IMR-90 (cell line): ENCODE measurements at regions not wholly inside any gene's neighbourhood (a gene's known extent, or its start where the extent isn't known, plus 50 kb on each side); places are given as distances from the start of the nearest gene placed in this dataset.

Experiments
- ATAC-seq: fragments of 200-7000 bp; cut with Tn5 transposase; 2 replicates; pipeline ENCODE4 v1.9.1; 2020; ENCODE audit warnings: low read depth, mild to moderate bottlenecking, moderate library complexity
- BruUV-seq: library from RNA; stranded (reverse); fragments of 400-500 nt; replicated peaks from 2 replicates; lab custom pipeline; 2021; lab: Mats Ljungman, UMichigan
- CTCF ChIA-PET: fragments of 300-600 bp; formaldehyde crosslinking; extraction: SDS; loops from one replicate; lab custom pipeline; 2021; ENCODE audit warnings: antibody characterized with exemption; lab: Yijun Ruan, JAX
- POLR2A ChIA-PET: fragments of 300-600 bp; sonication (Branson Sonifier 250); formaldehyde crosslinking; loops from one replicate; lab custom pipeline; 2022; ENCODE audit warnings: antibody characterized with exemption; ENCODE audit not compliant: unreplicated experiment; lab: Charles Lee
- DNase-seq: peaks from one replicate; pipeline ENCODE4 v3.0.0; 2013
- H2AFZ ChIP-seq: replicated peaks from 2 replicates; pipeline ENCODE3; 2013; ENCODE audit warnings: low read length, mild to moderate bottlenecking; ENCODE audit not compliant: poor library complexity
- H2AK5ac ChIP-seq: 2 replicates; pipeline ENCODE4 v1.6.1; 2013; ENCODE audit warnings: low read depth, low read length, inconsistent platforms
- H2AK9ac ChIP-seq: replicated peaks from 2 replicates; pipeline ENCODE3; 2013; ENCODE audit warnings: mild to moderate bottlenecking, low read depth, low read length, moderate library complexity; ENCODE audit not compliant: poor library complexity
- H2BK120ac ChIP-seq: 2 replicates; pipeline ENCODE4 v1.6.1; 2013; ENCODE audit warnings: low read depth, low read length, inconsistent platforms
- H2BK15ac ChIP-seq: 3 replicates; pipeline ENCODE4 v1.6.1; 2013; ENCODE audit warnings: low read depth, low read length, inconsistent platforms
- H2BK20ac ChIP-seq: 2 replicates; pipeline ENCODE4 v1.6.1; 2013; ENCODE audit warnings: low read depth, mild to moderate bottlenecking, inconsistent platforms, low read length, moderate library complexity
- H2BK5ac ChIP-seq: 2 replicates; pipeline ENCODE4 v1.6.1; 2013; ENCODE audit warnings: mild to moderate bottlenecking, low read depth, low read length, inconsistent platforms; ENCODE audit not compliant: poor library complexity, severe bottlenecking
- H3K14ac ChIP-seq: replicated peaks from 2 replicates; pipeline ENCODE4 v1.6.1; 2013; ENCODE audit warnings: low read depth, low read length, inconsistent platforms
- H3K18ac ChIP-seq: 2 replicates; pipeline ENCODE4 v1.6.1; 2013; ENCODE audit warnings: low read depth, low read length, control low read depth
- H3K23ac ChIP-seq: 2 replicates; pipeline ENCODE4 v1.6.1; 2013; ENCODE audit warnings: low read depth, low read length, inconsistent platforms
- H3K27ac ChIP-seq: 2 replicates; pipeline ENCODE4 v1.5.1; 2013; ENCODE audit warnings: mild to moderate bottlenecking, control low read depth, low read length; ENCODE audit not compliant: insufficient read depth
- H3K27me3 ChIP-seq: 2 replicates; pipeline ENCODE4 v1.6.1; 2013; ENCODE audit warnings: low read length; ENCODE audit not compliant: control insufficient read depth, insufficient read depth
- H3K36me3 ChIP-seq: 2 replicates; pipeline ENCODE4 v1.6.1; 2013; ENCODE audit warnings: low read length, mixed read lengths; ENCODE audit not compliant: control insufficient read depth, insufficient read depth
- H3K4ac ChIP-seq: 2 replicates; pipeline ENCODE4 v1.6.1; 2013; ENCODE audit warnings: low read depth, low read length, inconsistent platforms
- H3K4me1 ChIP-seq: 2 replicates; pipeline ENCODE4 v1.6.1; 2013; ENCODE audit warnings: low read length, mixed read lengths; ENCODE audit not compliant: control insufficient read depth, insufficient read depth
- H3K4me2 ChIP-seq: 2 replicates; pipeline ENCODE4 v1.6.1; 2013; ENCODE audit warnings: low read depth, mild to moderate bottlenecking, control low read depth, low read length, moderate library complexity
- H3K4me3 ChIP-seq: 2 replicates; pipeline ENCODE4 v1.5.1; 2013; ENCODE audit warnings: low read depth, mild to moderate bottlenecking, control low read depth, low read length, moderate library complexity; ENCODE audit not compliant: insufficient read depth
- H3K56ac ChIP-seq: 2 replicates; pipeline ENCODE4 v1.6.1; 2013; ENCODE audit warnings: low read length, inconsistent platforms; ENCODE audit not compliant: insufficient read depth; ENCODE audit errors: extremely low read depth
- H3K79me1 ChIP-seq, 2 experiments: 2 replicates each; pipeline ENCODE4 v1.6.1; 2013; ENCODE audit warnings: low read length in 2 of 2, inconsistent platforms in 1 of 2, low read depth in 1 of 2
- H3K9ac ChIP-seq: 2 replicates; pipeline ENCODE4 v1.6.1; 2013; ENCODE audit warnings: low read depth, low read length, control low read depth
- H3K9me1 ChIP-seq: 2 replicates; pipeline ENCODE4 v1.6.1; 2013; ENCODE audit warnings: low read length, inconsistent platforms; ENCODE audit not compliant: insufficient read depth
- H3K9me3 ChIP-seq: 2 replicates; pipeline ENCODE4 v1.6.1; 2013; ENCODE audit warnings: low read length; ENCODE audit not compliant: control insufficient read depth, insufficient read depth
- H4K20me1 ChIP-seq: 2 replicates; pipeline ENCODE4 v1.6.1; 2013; ENCODE audit warnings: low read length, inconsistent platforms; ENCODE audit not compliant: insufficient read depth
- H4K5ac ChIP-seq: 2 replicates; pipeline ENCODE4 v1.6.1; 2013; ENCODE audit warnings: mild to moderate bottlenecking, low read depth, low read length, control low read depth
- H4K8ac ChIP-seq, 2 experiments: 2 replicates each; pipeline ENCODE4 v1.6.1; 2013; ENCODE audit warnings: low read depth in 2 of 2, low read length in 2 of 2, control low read depth in 1 of 2, inconsistent platforms in 1 of 2
- H4K91ac ChIP-seq: 2 replicates; pipeline ENCODE4 v1.6.1; 2013; ENCODE audit warnings: low read depth, low read length, inconsistent platforms; ENCODE audit not compliant: insufficient read depth
- CEBPB ChIP-seq: IDR thresholded peaks from 2 replicates; pipeline ENCODE4 v1.6.1; 2012; ENCODE audit warnings: low read depth, low read length, improper control_type of control experiment
- RAD21 ChIP-seq: IDR thresholded peaks from 2 replicates; pipeline ENCODE4 v1.6.1; 2012; ENCODE audit warnings: low read length, improper control_type of control experiment
- RCOR1 ChIP-seq: IDR thresholded peaks from 2 replicates; pipeline ENCODE4 v1.6.1; 2012; ENCODE audit warnings: mild to moderate bottlenecking, low read length, improper control_type of control experiment; ENCODE audit not compliant: insufficient replicate concordance
- SMC3 ChIP-seq: fragments of 150-350 bp; IDR thresholded peaks from 2 replicates; pipeline ENCODE4 v1.6.1; 2016; ENCODE audit warnings: low read depth, mild to moderate bottlenecking, antibody characterized with exemption, low read length, moderate library complexity
- WGBS, 2 experiments: methylation state at CpG; one replicate each; pipeline versions ENCODE4 v1.1.5 to v1.1.7; 2013; ENCODE audit warnings: missing lambda C conversion rate in 2 of 2; ENCODE audit not compliant: insufficient read length in 1 of 2; ENCODE audit errors: extremely low coverage in 2 of 2; 5-methylcytosine and 5-hydroxymethylcytosine counted together
- dilution Hi-C: fragments of 300-500 bp; cut with HindIII; formaldehyde crosslinking; loops from one replicate; pipeline ENCODE4 v1.14.3; 2018; ENCODE audit warnings: low sequenced_read_pairs; ENCODE audit not compliant: unreplicated experiment
- in situ Hi-C: fragments of 300-500 bp; cut with MboI; formaldehyde crosslinking; loops from 3 replicates; pipeline ENCODE4 v1.14.3; 2019; ENCODE audit warnings: low sequenced_read_pairs, inconsistent platforms, mixed read lengths
- intact Hi-C: fragments of 100-400 bp; cut with micrococcal nuclease; formaldehyde crosslinking; loops from 2 replicates; pipeline ENCODE4 v1.10.0; 2022
- TF ChIP-seq, protein P1 (sequence below): fragments of 150-350 bp; IDR thresholded peaks from 2 replicates; pipeline ENCODE4 v1.6.1; 2017; ENCODE audit warnings: mild to moderate bottlenecking, antibody characterized with exemption, low read length, low read depth

DNA sequence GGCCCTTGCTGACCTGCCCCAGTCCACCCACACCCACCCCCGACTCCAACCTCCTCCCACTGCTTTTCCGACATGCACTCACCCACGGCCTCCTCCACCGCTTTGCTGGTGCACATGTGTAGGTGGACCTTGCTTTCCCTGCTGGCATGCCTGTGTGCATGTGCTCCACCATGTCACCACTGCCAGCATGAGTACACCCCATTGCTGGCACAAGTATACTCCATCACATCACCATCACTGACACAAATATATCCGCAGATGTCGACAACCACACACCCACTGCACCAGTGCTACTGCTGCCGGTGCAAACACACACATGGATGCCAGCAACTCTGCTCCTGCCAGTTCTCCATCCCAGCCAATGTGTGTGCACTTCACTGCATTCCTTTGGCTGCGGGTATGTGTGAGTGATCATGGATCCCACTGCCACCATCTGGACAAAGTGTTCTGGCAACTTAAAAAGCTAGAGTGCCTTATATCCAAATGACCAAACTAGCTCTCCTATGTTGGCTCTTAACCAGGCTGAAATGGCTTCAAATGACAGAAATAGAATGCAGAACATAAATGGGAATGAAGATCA is 1072.3 kb downstream of the RAPGEF2 start:
- H4K5ac ChIP-seq = no peak overlapping the region
- intact Hi-C loops (no loop called here), in situ Hi-C loops (no loop called here), dilution Hi-C loops (no loop called here)
- TF ChIP-seq RCOR1 (no peak), SMC3 (no peak), CEBPB (no peak), RAD21 (no peak)
- TF ChIP-seq, protein P1, sequence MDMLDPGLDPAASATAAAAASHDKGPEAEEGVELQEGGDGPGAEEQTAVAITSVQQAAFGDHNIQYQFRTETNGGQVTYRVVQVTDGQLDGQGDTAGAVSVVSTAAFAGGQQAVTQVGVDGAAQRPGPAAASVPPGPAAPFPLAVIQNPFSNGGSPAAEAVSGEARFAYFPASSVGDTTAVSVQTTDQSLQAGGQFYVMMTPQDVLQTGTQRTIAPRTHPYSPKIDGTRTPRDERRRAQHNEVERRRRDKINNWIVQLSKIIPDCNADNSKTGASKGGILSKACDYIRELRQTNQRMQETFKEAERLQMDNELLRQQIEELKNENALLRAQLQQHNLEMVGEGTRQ = no peak
- H3K4me1 ChIP-seq = no peaks in the 10 kb centered on the region
- no peaks in the 10 kb centered on the region for H3K9me1 ChIP-seq
- no peak overlapping the region for H3K56ac ChIP-seq
- H3K4ac ChIP-seq = no peak overlapping the region
- no peak overlapping the region for H3K18ac ChIP-seq
- peaks cover 15% of the 10 kb centered on the region for H3K9me3 ChIP-seq
- H2BK120ac ChIP-seq = no peak overlapping the region
- H3K27ac ChIP-seq = no peak overlapping the region
- H3K27me3 ChIP-seq = no peaks in the 10 kb centered on the region
- no peaks in the 10 kb centered on the region for H3K36me3 ChIP-seq
- H3K79me1 ChIP-seq = no peaks in the 10 kb centered on the region
- H3K9ac ChIP-seq = no peak overlapping the region
- 76% methylated on average over 4 of the region's 8 CpGs; no CpG with 5 or more reads in 1 of the 2 experiments for WGBS, 2 experiments
- H3K14ac ChIP-seq = no peak overlapping the region
- ChIA-PET POLR2A (no interaction called here), CTCF (no interaction called here)
- H3K4me2 ChIP-seq = no peak overlapping the region
- no peak overlapping the region for H3K4me3 ChIP-seq
- BruUV-seq = no TSS peak
- H4K8ac ChIP-seq = no peak overlapping the region
- DNase-seq (no peak), ATAC-seq (no peak)
- H2BK20ac ChIP-seq = no peak overlapping the region
- H4K20me1 ChIP-seq = no peaks in the 10 kb centered on the region
- no peak overlapping the region for H2AFZ ChIP-seq
- H2AK5ac ChIP-seq = no peak overlapping the region
- H2BK15ac ChIP-seq = no peak overlapping the region
- H4K91ac ChIP-seq = no peak overlapping the region
- no peak overlapping the region for H2BK5ac ChIP-seq
- no peak overlapping the region for H2AK9ac ChIP-seq
- H3K23ac ChIP-seq = no peak overlapping the region
